ENCODE measurements at regions not wholly inside any gene's neighbourhood (a gene's known extent, or its start where the extent isn't known, plus 50 kb on each side); places are given as distances from the start of the nearest gene placed in this dataset.

DNA sequence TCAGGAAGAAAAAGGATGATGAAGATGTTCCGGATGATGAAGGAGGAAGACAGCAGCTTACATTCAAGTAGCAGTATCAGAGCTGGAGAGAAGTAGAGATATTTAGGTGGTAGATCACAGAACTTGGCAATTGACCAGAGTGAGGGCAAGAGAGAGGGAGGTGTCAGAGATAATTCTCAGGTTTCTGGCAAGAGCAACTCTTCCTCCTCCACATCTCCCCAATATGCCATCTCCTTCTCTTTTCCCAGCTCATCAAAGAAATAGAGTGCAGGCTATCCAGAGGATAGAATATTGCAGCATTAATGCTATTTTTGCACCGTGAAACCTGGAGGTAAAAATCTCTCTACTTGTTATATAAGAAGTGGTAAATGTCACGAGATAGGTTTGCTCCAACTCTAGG, 64.9 kb upstream of the OPCML start:
- TF ChIP-seq POLR2A (IDR thresholded peaks at IDR 0.05) = no peak
- TF ChIP-seq, protein P1, sequence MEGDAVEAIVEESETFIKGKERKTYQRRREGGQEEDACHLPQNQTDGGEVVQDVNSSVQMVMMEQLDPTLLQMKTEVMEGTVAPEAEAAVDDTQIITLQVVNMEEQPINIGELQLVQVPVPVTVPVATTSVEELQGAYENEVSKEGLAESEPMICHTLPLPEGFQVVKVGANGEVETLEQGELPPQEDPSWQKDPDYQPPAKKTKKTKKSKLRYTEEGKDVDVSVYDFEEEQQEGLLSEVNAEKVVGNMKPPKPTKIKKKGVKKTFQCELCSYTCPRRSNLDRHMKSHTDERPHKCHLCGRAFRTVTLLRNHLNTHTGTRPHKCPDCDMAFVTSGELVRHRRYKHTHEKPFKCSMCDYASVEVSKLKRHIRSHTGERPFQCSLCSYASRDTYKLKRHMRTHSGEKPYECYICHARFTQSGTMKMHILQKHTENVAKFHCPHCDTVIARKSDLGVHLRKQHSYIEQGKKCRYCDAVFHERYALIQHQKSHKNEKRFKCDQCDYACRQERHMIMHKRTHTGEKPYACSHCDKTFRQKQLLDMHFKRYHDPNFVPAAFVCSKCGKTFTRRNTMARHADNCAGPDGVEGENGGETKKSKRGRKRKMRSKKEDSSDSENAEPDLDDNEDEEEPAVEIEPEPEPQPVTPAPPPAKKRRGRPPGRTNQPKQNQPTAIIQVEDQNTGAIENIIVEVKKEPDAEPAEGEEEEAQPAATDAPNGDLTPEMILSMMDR (IDR thresholded peaks at IDR 0.05 in 4 of 5, conservative IDR thresholded peaks at IDR 0.05 in 1 of 5) = no peak

All from gastrocnemius medialis (tissue), 4 donors.